Muscle of leg (tissue), 3 donors: ENCODE measurements at regions not wholly inside any gene's neighbourhood (a gene's known extent, or its start where the extent isn't known, plus 50 kb on each side); places are given as distances from the start of the nearest gene placed in this dataset.
"Not testable (repeated sequence)": the region's sequence is repeated elsewhere in the genome, so short reads cannot be mapped to it uniquely, and the experiment has no call there.

Experiments
- DNase-seq: peaks from one replicate; pipeline ENCODE4 v3.0.0; 2013
- H3K27ac ChIP-seq: one replicate; pipeline ENCODE4 v1.5.1; 2013; ENCODE audit warnings: mild to moderate bottlenecking, low read length, control low read depth
- H3K27me3 ChIP-seq: one replicate; pipeline ENCODE4 v1.6.1; 2013; ENCODE audit warnings: low read length; ENCODE audit not compliant: control insufficient read depth, insufficient read depth
- H3K36me3 ChIP-seq: one replicate; pipeline ENCODE4 v1.6.1; 2013; ENCODE audit warnings: low read length; ENCODE audit not compliant: control insufficient read depth, insufficient read depth
- H3K4me1 ChIP-seq: one replicate; pipeline ENCODE4 v1.6.1; 2013; ENCODE audit warnings: low read length; ENCODE audit not compliant: control insufficient read depth, insufficient read depth
- H3K4me3 ChIP-seq: one replicate; pipeline ENCODE4 v1.5.1; 2013; ENCODE audit warnings: low read length, control low read depth
- H3K9me3 ChIP-seq: replicated peaks from 2 replicates; pipeline ENCODE4 v1.6.1; 2013; ENCODE audit warnings: low read depth, low read length; ENCODE audit not compliant: control insufficient read depth
- WGBS: methylation state at CpG from one replicate; pipeline ENCODE4 v1.1.5; 2013; ENCODE audit warnings: missing lambda C conversion rate; ENCODE audit not compliant: insufficient coverage; 5-methylcytosine and 5-hydroxymethylcytosine counted together

- H3K27me3 ChIP-seq, result peaks cover 2% of the 10 kb centered on the region
- H3K4me1 ChIP-seq, result peaks cover 3% of the 10 kb centered on the region
- no peak overlapping the region for H3K27ac ChIP-seq
- no peaks in the 10 kb centered on the region for H3K9me3 ChIP-seq
- WGBS, result 90% methylated on average over 3 of the region's 5 CpGs
- DNase-seq, result no peak
- no peak overlapping the region for H3K4me3 ChIP-seq
- H3K36me3 ChIP-seq, result no peaks in the 10 kb centered on the region
These were observed 162.0 kb upstream of the DTNBP1 start for GRCh38 chr6:15824811-15825210.

- no peak overlapping the region for H3K27ac ChIP-seq
- no peaks in the 10 kb centered on the region for H3K9me3 ChIP-seq
- peaks cover 3% of the 10 kb centered on the region for H3K4me1 ChIP-seq
- H3K4me3 ChIP-seq, result no peak overlapping the region
- DNase-seq, result no peak
- no peaks in the 10 kb centered on the region for H3K36me3 ChIP-seq
- WGBS, result no CpG with 5 or more reads among the region's 2 CpGs
- H3K27me3 ChIP-seq, result peaks cover 2% of the 10 kb centered on the region
These were observed 161.1 kb upstream of the DTNBP1 start for GRCh38 chr6:15823838-15824414.

GRCh38 chr6:15822835-15823234 is 160.0 kb upstream of the DTNBP1 start:
- no peak overlapping the region for H3K4me3 ChIP-seq
- no peak for DNase-seq
- H3K9me3 ChIP-seq, result no peaks in the 10 kb centered on the region
- H3K36me3 ChIP-seq, result no peaks in the 10 kb centered on the region
- 63% methylated on average over 1 of the region's 1 CpG for WGBS
- H3K27me3 ChIP-seq, result peaks cover 2% of the 10 kb centered on the region
- peaks cover 3% of the 10 kb centered on the region for H3K4me1 ChIP-seq
- no peak overlapping the region for H3K27ac ChIP-seq

GRCh38 chr6:15819841-15820240 is 157.0 kb upstream of the DTNBP1 start:
- Histone ChIP-seq H3K27me3 (peaks cover 2% of the 10 kb centered on the region), H3K4me3 (no peak overlapping the region), H3K9me3 (no peaks in the 10 kb centered on the region), H3K36me3 (no peaks in the 10 kb centered on the region), H3K4me1 (peaks cover 3% of the 10 kb centered on the region), H3K27ac (no peak overlapping the region)
- DNase-seq, result no peak
- WGBS, result 92% methylated on average over 5 of the region's 7 CpGs

- H3K9me3 ChIP-seq, result no peaks in the 10 kb centered on the region
- H3K4me1 ChIP-seq, result peaks cover 3% of the 10 kb centered on the region
- no peak overlapping the region for H3K4me3 ChIP-seq
- H3K27ac ChIP-seq, result no peak overlapping the region
- WGBS, result 48% methylated on average over 5 of the region's 5 CpGs
- peaks cover 2% of the 10 kb centered on the region for H3K27me3 ChIP-seq
- no peak for DNase-seq
- no peaks in the 10 kb centered on the region for H3K36me3 ChIP-seq
These were observed 156.4 kb upstream of the DTNBP1 start for GRCh38 chr6:15819226-15819625.

- DNase-seq, result no peak
- H3K27me3 ChIP-seq, result peaks cover 2% of the 10 kb centered on the region
- H3K9me3 ChIP-seq, result no peaks in the 10 kb centered on the region
- no CpG with 5 or more reads among the region's 2 CpGs for WGBS
- no peaks in the 10 kb centered on the region for H3K36me3 ChIP-seq
- H3K27ac ChIP-seq, result no peak overlapping the region
- no peak overlapping the region for H3K4me3 ChIP-seq
- H3K4me1 ChIP-seq, result peaks cover 2% of the 10 kb centered on the region
These were observed 155.7 kb upstream of the DTNBP1 start for GRCh38 chr6:15818491-15818890.

- H3K27me3 ChIP-seq, result peaks cover 2% of the 10 kb centered on the region
- WGBS, result 100% methylated on average over 1 of the region's 7 CpGs
- no peaks in the 10 kb centered on the region for H3K9me3 ChIP-seq
- DNase-seq, result no peak
- no peak overlapping the region for H3K4me3 ChIP-seq
- H3K4me1 ChIP-seq, result no peaks in the 10 kb centered on the region
- no peaks in the 10 kb centered on the region for H3K36me3 ChIP-seq
- no peak overlapping the region for H3K27ac ChIP-seq
These were observed 155.2 kb upstream of the DTNBP1 start for GRCh38 chr6:15818044-15818443.

GRCh38 chr6:15817100-15817499 is 154.3 kb upstream of the DTNBP1 start:
- Histone ChIP-seq H3K4me1 (no peaks in the 10 kb centered on the region), H3K36me3 (no peaks in the 10 kb centered on the region), H3K4me3 (no peak overlapping the region), H3K27ac (no peak overlapping the region), H3K9me3 (no peaks in the 10 kb centered on the region), H3K27me3 (peaks cover 2% of the 10 kb centered on the region)
- 56% methylated on average over 1 of the region's 4 CpGs for WGBS
- DNase-seq, result no peak

- Histone ChIP-seq H3K4me1 (no peaks in the 10 kb centered on the region), H3K36me3 (no peaks in the 10 kb centered on the region), H3K4me3 (no peak overlapping the region), H3K27me3 (peaks cover under 1% of the 10 kb centered on the region), H3K9me3 (no peaks in the 10 kb centered on the region), H3K27ac (no peak overlapping the region)
- DNase-seq, result no peak
- WGBS, result 51% methylated on average over 2 of the region's 2 CpGs
These were observed 153.8 kb upstream of the DTNBP1 start for GRCh38 chr6:15816661-15817060.

- no CpG with 5 or more reads among the region's 5 CpGs for WGBS
- not testable (repeated sequence) for H3K4me1 ChIP-seq
These were observed 150.9 kb upstream of the DTNBP1 start for GRCh38 chr6:15813698-15814097.

GRCh38 chr6:15811107-15811506 is 148.3 kb upstream of the DTNBP1 start:
- H3K4me1 ChIP-seq, result no peaks in the 10 kb centered on the region
- no peaks in the 10 kb centered on the region for H3K27me3 ChIP-seq
- DNase-seq, result no peak
- no peak overlapping the region for H3K27ac ChIP-seq
- H3K4me3 ChIP-seq, result no peak overlapping the region
- WGBS, result 100% methylated on average over 2 of the region's 2 CpGs
- no peaks in the 10 kb centered on the region for H3K9me3 ChIP-seq
- H3K36me3 ChIP-seq, result no peaks in the 10 kb centered on the region

More at GRCh38 chr6:15813698-15814097, 150.9 kb upstream of the DTNBP1 start:
- not testable (repeated sequence) for H3K27ac ChIP-seq, H3K36me3 ChIP-seq, DNase-seq, H3K4me3 ChIP-seq, H3K27me3 ChIP-seq, H3K9me3 ChIP-seq
